GM12874 (cell line): ENCODE measurements at regions not wholly inside any gene's neighbourhood (a gene's known extent, or its start where the extent isn't known, plus 50 kb on each side); places are given as distances from the start of the nearest gene placed in this dataset.

Source experiments
- CTCF ChIP-seq: IDR thresholded peaks from 2 replicates; pipeline ENCODE4 v1.5.1; 2011; ENCODE audit warnings: low read depth, mild to moderate bottlenecking, control low read depth, low read length, moderate library complexity; ENCODE audit not compliant: insufficient read depth

- no peak for TF ChIP-seq CTCF
These were observed 122.5 kb upstream of the RBMS1 start for GRCh38 chr2:160616149-160616548.

- TF ChIP-seq CTCF = no peak
These were observed 128.1 kb upstream of the RBMS1 start for GRCh38 chr2:160621748-160622147.

- TF ChIP-seq CTCF = no peak
These were observed 135.2 kb upstream of the RBMS1 start for GRCh38 chr2:160628811-160629210.

GRCh38 chr2:160630801-160631590, 137.4 kb upstream of the RBMS1 start:
- TF ChIP-seq CTCF = no peak

- no peak for TF ChIP-seq CTCF
These were observed 138.7 kb upstream of the RBMS1 start for GRCh38 chr2:160632084-160632975.

GRCh38 chr2:160634436-160634835, 140.8 kb upstream of the RBMS1 start:
- TF ChIP-seq CTCF = no peak

GRCh38 chr2:160635488-160635887, 141.9 kb upstream of the RBMS1 start:
- TF ChIP-seq CTCF = no peak
